ENCODE measurements at regions not wholly inside any gene's neighbourhood (a gene's known extent, or its start where the extent isn't known, plus 50 kb on each side); places are given as distances from the start of the nearest gene placed in this dataset.

DNA sequence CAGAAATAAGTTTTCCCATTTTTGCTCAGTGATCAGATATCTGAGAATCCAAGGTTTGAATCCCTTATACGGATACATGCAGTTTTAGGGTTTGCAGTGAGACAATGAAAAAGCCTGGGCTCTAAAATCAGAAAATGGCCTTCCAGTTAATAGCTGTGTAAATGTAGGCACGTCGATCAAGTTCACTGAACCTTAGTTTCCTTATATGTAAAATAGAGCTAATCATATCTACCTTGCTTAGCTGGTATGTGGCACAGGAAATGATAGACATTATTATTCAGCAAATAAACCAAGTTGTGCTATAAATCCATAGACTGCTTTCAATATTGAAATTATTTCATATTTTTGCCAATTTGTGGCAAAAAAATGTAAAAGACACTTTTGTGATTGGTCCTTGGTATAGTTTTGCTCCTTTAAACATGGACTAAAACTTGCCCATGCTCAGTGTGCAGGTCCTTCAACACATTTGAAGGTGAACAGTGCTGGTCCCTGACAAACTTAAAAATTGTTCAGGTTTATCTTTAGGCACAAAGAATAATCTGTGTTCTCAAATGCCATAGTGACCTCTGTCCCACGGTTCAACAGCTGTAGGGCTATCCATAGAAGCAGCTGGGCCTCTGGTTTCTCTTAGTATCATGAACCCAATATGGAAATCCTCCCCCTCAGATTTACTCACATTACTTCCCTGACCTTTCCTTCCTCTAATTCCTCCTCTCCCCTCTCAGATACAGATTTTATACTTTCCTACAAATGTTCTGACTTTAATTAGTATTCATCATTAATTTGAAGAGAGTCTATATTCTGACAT lies 51.0 kb downstream of the CCDC54 start:
- DNase-seq (ENCODE audit: low read depth), result no peak

DNA sequence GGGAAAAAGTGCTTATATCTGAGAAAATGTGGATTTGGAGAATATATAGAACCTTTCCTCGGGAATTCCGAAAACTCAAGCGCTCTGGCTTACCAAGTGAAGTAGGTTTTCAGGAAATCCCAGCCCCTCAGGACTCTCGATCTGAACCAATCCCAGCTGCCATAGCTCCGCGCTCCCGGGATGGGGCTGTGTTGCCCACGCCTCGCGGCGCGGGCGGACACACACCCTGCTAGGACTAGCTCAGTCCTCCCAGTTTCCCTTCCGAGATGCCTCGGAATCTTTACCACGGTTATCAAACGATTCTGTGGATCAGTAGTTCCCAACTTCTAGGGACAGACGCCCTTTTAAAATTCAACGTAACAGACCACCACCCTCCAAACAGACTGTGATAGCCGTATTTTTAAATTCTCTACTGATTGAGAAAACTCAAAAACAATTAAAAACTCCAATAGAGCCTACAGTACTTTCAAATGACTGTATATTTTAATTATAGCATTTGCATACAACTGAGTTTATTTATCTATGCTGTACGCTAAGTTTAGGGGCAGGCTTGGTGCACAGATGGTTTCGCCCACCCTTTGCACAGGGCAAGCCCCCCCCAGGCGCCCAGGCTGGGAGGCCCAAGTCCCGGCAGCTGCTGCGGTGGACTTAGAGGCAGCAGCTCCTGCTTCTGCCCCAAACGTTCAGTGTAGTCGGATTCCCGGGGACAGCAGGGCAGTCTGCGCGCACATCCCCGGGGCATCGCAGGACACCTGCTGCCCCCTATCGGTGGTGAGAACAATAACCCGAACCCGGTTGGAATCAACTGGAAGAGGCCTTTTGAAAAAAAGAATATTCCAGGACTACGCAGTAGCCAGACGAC lies 52.3 kb downstream of the CCDC54 start:
- DNase-seq (ENCODE audit: low read depth), result peak; percentile 53

DNA sequence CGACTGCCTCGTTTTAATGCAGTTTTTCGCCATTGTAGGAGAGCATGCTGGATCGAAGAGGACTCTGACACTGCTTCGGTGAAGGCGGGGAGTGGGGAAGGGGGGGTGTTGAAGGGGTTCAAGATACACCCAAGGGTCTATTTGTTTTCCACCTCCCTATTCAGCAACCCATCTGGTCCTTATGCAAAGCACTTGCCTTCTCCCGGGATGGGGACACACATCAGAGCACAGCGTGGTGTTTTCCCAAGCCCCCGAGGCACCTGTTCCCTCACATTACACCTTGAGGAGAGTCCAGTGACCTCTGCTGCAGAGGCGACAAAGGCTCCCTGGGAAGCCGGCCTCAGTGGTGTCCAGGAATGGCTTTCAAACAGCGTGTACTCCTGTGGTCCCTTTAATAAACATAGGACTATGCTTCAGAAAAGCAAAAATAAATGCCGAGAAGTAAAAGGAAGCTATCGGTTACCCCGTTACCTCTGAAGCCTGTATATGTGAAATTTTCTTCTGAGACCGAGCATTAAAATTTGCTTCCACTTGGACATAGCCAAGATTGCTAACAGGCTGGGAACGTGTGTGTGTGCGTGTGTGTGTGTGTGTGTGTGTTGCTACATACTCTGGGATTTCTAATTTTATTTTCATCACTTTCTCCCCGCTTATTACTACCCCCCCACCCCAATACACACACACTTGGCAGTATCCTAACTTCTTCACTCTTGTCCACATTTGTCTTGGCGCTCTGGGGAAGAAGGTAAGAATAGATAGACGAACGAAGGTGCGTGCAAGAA lies 53.2 kb downstream of the CCDC54 start:
- DNase-seq (ENCODE audit: low read depth), result no peak

DNA sequence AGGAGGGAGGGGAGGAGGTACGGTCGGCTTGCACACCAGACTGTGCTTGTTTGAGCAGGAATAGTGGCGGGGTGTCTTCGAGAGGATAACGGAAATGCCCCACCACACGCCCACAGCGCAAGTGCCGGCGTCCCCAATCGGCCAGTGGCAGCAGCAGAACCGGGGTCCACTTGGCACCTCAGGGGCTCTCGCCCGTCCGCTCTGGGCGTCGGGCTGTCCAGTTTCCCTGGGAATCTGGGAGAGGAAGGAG lies 53.7 kb downstream of the CCDC54 start:
- DNase-seq (ENCODE audit: low read depth), result no peak

GRCh38 chr3:107431246-107432012 lies 54.2 kb downstream of the CCDC54 start:
- peak; percentile 44 for DNase-seq (ENCODE audit: low read depth)

DNA sequence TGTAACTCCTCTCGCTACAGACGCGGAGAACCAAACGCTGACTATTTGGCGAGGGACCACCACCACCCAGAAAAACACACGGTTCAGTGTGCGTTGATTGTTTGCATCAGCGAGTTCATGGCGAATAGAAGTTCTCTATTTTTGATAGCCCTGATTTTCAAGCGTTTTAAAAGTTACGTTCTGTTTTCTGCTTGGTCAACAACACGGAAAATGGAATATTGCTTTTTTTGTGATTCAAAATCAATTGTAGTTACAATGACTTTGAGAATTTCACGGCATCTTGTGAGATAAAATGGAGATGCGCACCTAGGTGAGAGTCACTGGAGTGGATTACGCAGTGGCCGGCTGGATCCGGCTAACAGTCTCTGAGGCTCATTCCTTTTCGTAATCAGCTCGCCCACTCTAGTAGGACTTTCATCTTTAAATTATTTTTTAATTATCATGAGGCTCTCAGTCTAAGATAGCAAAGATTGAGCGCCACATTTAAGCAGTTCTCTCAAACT lies 54.8 kb downstream of the CCDC54 start:
- DNase-seq (ENCODE audit: low read depth), result no peak

GRCh38 chr3:107432646-107433045 lies 55.4 kb downstream of the CCDC54 start:
- no peak for DNase-seq (ENCODE audit: low read depth)

DNA sequence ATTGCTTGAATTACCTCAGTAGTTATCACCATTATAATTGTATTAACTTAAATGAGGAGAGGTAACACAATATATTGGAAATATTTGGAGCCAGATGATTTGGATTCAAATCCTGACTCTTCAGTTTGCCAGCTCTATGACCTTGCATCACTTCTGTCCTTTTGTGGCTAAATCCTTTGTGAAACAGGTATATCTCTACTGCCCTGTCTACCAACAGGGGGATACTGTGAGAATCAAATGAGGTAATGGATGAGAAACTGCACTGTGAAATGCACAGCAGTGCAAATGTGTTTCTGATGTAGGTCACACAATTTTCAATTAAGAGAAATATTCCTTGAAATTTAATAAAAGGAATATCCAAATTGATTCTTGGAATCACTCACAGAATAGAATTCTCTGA lies 58.8 kb downstream of the CCDC54 start:
- no peak for DNase-seq (ENCODE audit: low read depth)

- no peak for DNase-seq (ENCODE audit: low read depth)
Measured at GRCh38 chr3:107438671-107439070, 61.4 kb downstream of the CCDC54 start.

GRCh38 chr3:107441617-107442016 lies 64.4 kb downstream of the CCDC54 start:
- no peak for DNase-seq (ENCODE audit: low read depth)

DNA sequence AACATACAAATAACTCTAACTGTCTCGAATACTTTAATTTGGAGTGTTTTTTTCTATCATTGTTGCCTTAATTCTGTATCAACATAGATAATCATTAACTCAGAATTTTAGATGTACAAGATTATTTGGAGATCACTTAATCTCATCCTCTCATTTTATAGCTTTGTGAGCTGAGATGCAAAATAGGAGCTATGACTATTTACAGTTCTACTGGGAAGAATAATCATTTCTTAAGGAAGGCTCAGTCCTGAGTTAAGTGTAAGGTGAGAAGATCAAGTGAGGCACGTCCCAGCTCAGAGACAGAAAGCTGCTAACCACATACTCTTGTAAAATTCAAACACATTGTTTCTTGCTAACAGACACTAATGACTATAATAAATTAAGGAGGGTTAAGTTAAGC lies 66.2 kb downstream of the CCDC54 start:
- DNase-seq (ENCODE audit: low read depth), result no peak

DNA sequence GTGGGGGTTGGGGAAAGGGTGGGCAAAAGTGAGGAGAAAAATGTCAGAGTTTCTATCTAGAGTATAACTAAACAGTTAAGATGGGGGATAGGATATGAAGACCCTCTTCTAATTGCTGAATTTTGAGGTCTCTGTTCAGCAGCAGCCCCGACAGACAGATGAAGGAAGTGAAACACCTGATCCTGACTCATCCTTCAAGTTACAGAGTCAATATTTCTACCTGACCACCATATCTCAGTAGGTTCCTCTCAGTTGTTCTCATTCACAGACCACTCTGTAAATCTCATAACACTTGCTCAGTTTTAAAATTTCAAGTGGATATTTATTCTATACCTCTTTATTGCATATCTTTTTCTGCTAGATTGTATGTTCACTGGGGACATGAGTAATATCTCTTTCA lies 69.5 kb downstream of the CCDC54 start:
- no peak for DNase-seq (ENCODE audit: low read depth)

- DNase-seq (ENCODE audit: low read depth), result no peak
Measured at GRCh38 chr3:107450254-107450893, 72.4 kb upstream of the BBX start.

GRCh38 chr3:107452436-107452835 lies 70.3 kb upstream of the BBX start:
- no peak for DNase-seq (ENCODE audit: low read depth)

DNA sequence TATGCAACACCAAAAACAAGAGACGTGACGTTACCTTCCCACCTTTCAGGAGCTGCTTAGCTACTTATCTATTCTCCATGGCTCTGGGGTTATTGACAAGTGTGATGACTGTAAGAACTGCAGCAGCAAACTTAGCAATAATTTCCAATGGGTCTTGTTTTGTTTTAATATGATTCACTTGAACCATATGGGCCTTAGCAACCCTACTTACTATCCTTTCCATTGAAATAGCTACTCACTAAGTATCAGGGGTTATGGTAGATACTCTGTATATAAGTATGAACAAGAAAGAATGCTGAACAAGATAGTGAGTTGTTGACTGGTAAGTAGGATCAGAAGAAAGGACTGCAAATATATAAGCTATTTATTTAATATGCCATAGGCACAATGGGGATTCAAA lies 69.3 kb upstream of the BBX start:
- DNase-seq (ENCODE audit: low read depth), result no peak

- no peak for DNase-seq (ENCODE audit: low read depth)
Measured at GRCh38 chr3:107455621-107456020, 67.1 kb upstream of the BBX start.

DNA sequence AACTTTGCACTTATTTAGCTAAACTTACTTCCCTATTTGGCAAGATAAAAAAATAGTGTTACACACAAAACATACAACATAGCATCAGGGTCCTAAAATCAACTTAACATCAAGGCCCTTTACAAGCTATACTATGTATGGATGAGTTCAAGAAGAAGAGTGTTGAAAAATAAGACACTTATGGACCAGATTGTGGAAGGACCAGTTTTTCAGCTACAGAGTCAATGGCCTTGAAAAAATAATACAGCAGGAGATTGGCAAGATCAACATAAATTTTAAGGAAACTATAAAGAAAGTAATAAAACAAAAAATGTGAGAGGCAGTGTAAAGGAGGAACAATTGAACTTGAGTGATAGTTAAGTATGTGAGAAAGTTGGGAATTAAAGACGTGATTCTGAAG lies 66.3 kb upstream of the BBX start:
- no peak for DNase-seq (ENCODE audit: low read depth)

DNA sequence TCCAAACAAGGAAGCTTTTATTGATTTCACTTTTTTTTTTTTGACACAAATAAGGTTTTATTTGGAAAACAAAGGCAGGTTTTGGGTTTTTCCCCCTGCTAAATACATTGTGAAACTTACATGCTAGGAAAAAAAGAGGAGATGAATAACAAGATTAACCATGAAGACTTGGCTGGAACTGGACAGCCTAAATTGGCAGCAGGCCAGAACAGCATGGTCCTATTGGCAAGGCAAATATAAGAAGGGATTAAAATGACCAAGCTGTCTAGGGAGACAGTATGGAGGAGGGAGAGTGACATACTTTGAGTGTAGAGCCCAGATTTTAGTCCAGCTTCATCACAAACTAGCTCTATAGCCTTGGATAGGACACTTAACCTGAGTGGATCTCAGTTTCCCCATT lies 63.9 kb upstream of the BBX start:
- no peak for DNase-seq (ENCODE audit: low read depth)

DNA sequence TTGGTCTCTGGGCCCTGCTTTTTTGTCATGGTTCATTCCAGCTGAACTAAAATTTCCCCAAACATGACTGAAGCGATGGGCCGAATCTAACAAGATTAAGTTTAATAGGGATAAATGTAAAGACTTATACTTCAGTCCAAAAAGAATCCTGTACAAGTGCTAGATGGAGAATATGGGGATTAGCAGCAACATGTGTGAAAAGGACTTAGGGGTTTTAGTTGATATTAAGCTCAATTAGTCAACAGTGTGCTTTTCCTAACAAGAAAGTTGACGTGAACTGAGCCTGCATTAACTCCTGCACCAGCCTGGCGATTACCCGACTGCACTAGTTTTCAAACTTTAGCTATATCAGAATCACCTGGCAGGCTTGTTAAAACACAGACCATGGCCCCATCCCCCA lies 61.0 kb upstream of the BBX start:
- DNase-seq (ENCODE audit: low read depth), result no peak

DNA sequence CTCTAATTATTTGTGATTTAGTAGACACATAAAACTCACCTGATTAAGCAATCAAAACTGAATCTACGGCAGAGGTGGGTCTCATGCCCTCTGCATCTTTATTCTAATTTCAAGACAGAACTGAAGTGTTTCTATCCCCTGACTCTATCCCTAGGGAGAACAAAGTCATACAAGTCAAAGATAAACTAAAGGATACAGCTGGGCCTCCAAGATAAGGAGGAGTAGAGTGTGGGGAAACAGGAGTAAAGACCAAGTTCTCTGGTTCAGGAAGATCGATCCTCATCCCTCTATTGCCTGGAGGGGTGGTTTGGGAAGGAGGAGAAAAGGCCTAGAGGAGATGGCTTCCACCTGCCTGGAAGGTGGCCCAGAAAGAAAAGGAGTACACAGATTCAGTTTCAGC lies 58.7 kb upstream of the BBX start:
- no peak for DNase-seq (ENCODE audit: low read depth)

- DNase-seq (ENCODE audit: low read depth), result no peak
Measured at GRCh38 chr3:107465064-107465631, 57.6 kb upstream of the BBX start.
